Upper lobe of right lung (tissue), 1 donor: ENCODE measurements at regions not wholly inside any gene's neighbourhood (a gene's known extent, or its start where the extent isn't known, plus 50 kb on each side); places are given as distances from the start of the nearest gene placed in this dataset.

ENCODE experiments used
- ATAC-seq: fragments of 200-7000 bp; cut with Tn5 transposase; one replicate; pipeline ENCODE4 v1.9.1; 2020; ENCODE audit warnings: mild to moderate bottlenecking, moderate library complexity
- DNase-seq: peaks from one replicate; pipeline ENCODE4 v3.0.0-alpha.2; 2020
- H3K27ac ChIP-seq: fragments of 200-600 bp; one replicate; pipeline ENCODE4 v1.8.0; 2022
- H3K27me3 ChIP-seq: fragments of 200-600 bp; one replicate; pipeline ENCODE4 v1.8.0; 2022; ENCODE audit warnings: mild to moderate bottlenecking
- H3K36me3 ChIP-seq: fragments of 200-600 bp; one replicate; pipeline ENCODE4 v1.8.0; 2022
- H3K4me1 ChIP-seq: fragments of 200-600 bp; one replicate; pipeline ENCODE4 v1.8.0; 2022
- H3K4me3 ChIP-seq: fragments of 200-600 bp; one replicate; pipeline ENCODE4 v1.8.0; 2022; ENCODE audit warnings: mild to moderate bottlenecking
- H3K9me3 ChIP-seq: fragments of 200-600 bp; one replicate; pipeline ENCODE4 v1.8.0; 2022
- intact Hi-C: fragments of 100-400 bp; cut with DNase I; formaldehyde crosslinking; loops from one replicate; pipeline ENCODE4 v1.11.0; 2022
- TF ChIP-seq, protein P1 (sequence below): fragments of 200-600 bp; IDR thresholded peaks from one replicate; pipeline ENCODE4 v1.8.0; 2022; ENCODE audit warnings: antibody characterized with exemption
- donor health status: DM: no; HTN: yes; CAD: no; lungs with severe emphysema.

DNA sequence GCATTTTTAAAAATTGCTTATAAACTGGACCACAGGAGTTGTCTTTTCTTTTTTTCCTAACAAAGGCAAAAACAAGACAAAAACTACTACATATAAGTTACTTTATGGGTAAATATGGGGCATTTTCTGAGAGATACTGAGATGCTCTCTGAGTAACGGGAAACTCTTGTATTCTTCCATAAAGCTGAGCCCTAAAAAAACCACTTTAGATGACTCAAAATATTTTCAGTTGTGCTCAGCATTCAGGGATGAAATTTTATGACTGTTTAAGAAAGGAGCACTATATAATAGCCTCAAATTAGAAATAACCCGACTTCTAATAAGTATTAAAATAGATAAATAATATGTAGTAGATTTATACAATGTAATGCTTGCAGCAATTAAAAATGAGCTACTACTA lies 644.5 kb downstream of the KCTD16 start:
- Histone ChIP-seq H3K4me1 (no peaks in the 10 kb centered on the region), H3K27me3 (no peaks in the 10 kb centered on the region), H3K36me3 (no peaks in the 10 kb centered on the region), H3K9me3 (no peaks in the 10 kb centered on the region), H3K4me3 (no peak overlapping the region), H3K27ac (no peak overlapping the region)
- TF ChIP-seq, protein P1, sequence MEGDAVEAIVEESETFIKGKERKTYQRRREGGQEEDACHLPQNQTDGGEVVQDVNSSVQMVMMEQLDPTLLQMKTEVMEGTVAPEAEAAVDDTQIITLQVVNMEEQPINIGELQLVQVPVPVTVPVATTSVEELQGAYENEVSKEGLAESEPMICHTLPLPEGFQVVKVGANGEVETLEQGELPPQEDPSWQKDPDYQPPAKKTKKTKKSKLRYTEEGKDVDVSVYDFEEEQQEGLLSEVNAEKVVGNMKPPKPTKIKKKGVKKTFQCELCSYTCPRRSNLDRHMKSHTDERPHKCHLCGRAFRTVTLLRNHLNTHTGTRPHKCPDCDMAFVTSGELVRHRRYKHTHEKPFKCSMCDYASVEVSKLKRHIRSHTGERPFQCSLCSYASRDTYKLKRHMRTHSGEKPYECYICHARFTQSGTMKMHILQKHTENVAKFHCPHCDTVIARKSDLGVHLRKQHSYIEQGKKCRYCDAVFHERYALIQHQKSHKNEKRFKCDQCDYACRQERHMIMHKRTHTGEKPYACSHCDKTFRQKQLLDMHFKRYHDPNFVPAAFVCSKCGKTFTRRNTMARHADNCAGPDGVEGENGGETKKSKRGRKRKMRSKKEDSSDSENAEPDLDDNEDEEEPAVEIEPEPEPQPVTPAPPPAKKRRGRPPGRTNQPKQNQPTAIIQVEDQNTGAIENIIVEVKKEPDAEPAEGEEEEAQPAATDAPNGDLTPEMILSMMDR: no peak
- ATAC-seq: no peak
- intact Hi-C loops: no loop called here
- DNase-seq: no peak

DNA sequence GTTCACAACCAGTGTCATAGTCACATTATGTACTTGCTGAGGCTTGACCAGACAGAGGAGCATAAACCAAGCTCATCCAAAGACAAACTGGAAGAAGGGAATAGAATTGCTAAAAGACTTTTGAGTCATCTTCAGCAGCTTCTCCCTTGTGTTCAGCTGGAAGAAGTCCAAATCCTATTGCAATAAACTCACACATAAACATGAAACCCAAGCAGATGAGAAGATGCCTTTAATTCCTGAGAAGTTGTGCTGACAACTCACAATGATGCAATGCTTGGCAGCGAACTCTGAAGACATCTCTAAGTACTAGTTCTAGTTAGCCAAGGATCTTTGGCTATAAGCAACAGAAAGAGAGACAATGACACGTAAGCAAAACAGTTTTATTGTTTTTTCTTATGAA lies 642.1 kb downstream of the KCTD16 start:
- TF ChIP-seq, protein P1: no peak
- DNase-seq: no peak
- intact Hi-C loops: no loop called here
- Histone ChIP-seq H3K27ac (no peak overlapping the region), H3K36me3 (no peaks in the 10 kb centered on the region), H3K4me1 (no peaks in the 10 kb centered on the region), H3K9me3 (no peaks in the 10 kb centered on the region), H3K4me3 (no peak overlapping the region), H3K27me3 (no peaks in the 10 kb centered on the region)
- ATAC-seq: no peak

DNA sequence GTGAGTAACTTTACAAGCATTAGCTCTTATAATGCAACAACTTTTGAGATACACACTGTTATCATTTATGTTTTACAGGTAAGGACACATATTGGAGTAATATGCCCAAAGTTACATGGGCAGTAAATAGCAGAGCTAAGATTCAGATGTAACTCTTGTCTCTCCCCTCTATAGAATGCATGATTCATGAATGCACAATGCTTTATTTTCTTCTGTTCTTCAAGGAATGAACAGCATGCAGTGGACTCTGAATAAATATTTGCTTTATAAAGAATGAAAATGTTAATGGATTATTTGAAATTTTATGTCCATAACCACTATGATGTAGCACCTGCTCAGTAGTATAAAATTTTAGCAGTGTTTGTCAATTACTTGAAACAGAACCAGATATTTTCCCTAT lies 629.5 kb downstream of the KCTD16 start:
- DNase-seq (no peak), ATAC-seq (no peak)
- Histone ChIP-seq H3K27me3 (no peaks in the 10 kb centered on the region), H3K27ac (no peak overlapping the region), H3K4me1 (no peaks in the 10 kb centered on the region), H3K36me3 (no peaks in the 10 kb centered on the region), H3K9me3 (no peaks in the 10 kb centered on the region), H3K4me3 (no peak overlapping the region)
- intact Hi-C loops: no loop called here
- TF ChIP-seq, protein P1: no peak

DNA sequence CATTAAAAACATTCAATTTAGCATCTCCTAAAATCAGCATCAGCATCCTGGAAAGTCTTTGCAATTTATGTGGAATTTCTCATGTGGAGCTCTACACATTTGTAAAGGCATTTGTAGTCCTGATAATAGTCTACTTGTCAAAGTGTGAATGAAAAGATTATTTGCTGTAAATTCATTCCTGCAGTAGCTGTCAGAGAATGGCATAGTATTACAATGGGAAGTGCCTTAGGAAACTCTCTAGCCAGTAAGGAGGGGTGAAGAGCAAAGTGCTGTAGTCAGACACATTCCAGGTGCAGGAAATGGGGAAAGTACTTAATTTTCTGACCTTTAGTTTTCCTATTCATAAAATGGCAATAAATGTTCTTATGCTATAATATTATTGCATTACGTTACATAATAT lies 627.9 kb downstream of the KCTD16 start:
- ATAC-seq (no peak), DNase-seq (no peak)
- H3K27ac ChIP-seq: no peak overlapping the region
- H3K4me1 ChIP-seq: no peaks in the 10 kb centered on the region
- TF ChIP-seq, protein P1: no peak
- H3K4me3 ChIP-seq: no peak overlapping the region
- intact Hi-C loops: no loop called here
- H3K36me3 ChIP-seq: no peaks in the 10 kb centered on the region
- H3K27me3 ChIP-seq: no peaks in the 10 kb centered on the region
- no peaks in the 10 kb centered on the region for H3K9me3 ChIP-seq

DNA sequence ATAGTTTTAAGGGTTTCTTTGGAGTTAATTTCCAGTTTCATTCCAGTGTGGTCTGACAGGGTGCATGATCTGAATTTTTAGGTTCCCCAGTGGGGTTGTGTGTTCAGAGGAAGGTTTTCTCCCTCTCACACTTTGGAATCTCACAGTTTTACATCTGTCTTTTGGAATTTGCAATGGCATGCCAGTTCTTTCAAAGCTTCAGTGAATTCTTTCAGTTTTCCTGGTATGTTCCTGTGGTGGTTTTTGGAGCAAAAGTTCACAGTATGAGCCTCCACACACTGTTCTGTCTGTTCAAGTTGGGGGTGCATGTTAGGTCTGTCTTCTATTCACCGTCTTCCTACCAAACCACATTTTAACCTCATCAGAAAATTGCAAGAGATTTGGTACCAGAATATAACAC lies 624.2 kb downstream of the KCTD16 start:
- intact Hi-C loops: no loop called here
- DNase-seq (no peak), ATAC-seq (no peak)
- Histone ChIP-seq H3K4me3 (no peak overlapping the region), H3K4me1 (no peaks in the 10 kb centered on the region), H3K27ac (no peak overlapping the region), H3K9me3 (peaks cover 7% of the 10 kb centered on the region), H3K36me3 (no peaks in the 10 kb centered on the region), H3K27me3 (no peaks in the 10 kb centered on the region)
- TF ChIP-seq, protein P1: no peak

DNA sequence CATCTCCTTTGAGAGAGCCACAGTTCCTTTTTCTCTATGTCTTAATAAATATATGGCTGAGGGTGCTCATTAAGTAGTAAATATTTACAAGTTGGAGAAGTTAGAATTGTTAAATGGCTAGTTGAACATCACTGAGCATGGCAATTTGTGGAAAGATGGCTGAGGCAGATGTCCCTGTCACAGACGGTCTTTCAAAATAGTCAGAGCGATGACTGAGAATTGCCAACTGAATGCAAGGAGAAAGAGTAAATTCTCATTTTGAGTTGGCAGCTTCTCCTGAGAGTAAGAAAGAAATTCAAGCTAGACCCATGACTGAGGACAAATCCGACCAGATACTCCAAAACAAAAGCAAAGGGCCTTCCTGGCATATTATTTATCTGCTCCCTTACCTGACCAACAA lies 617.9 kb downstream of the KCTD16 start:
- intact Hi-C loops: no loop called here
- peaks cover 7% of the 10 kb centered on the region for H3K9me3 ChIP-seq
- no peaks in the 10 kb centered on the region for H3K36me3 ChIP-seq
- no peaks in the 10 kb centered on the region for H3K27me3 ChIP-seq
- ATAC-seq (no peak), DNase-seq (no peak)
- no peak overlapping the region for H3K27ac ChIP-seq
- TF ChIP-seq, protein P1: no peak
- H3K4me3 ChIP-seq: no peak overlapping the region
- no peaks in the 10 kb centered on the region for H3K4me1 ChIP-seq
